ENCODE measurements at regions not wholly inside any gene's neighbourhood (a gene's known extent, or its start where the extent isn't known, plus 50 kb on each side); places are given as distances from the start of the nearest gene placed in this dataset.
A peak's percentile ranks its signal among the peaks of the same experiment; 100 is the strongest.
"Not testable (repeated sequence)": the region's sequence is repeated elsewhere in the genome, so short reads cannot be mapped to it uniquely, and the experiment has no call there.

GRCh38 chr17:61539728-61540127, 51.3 kb downstream of the NACA2 start:
- H3K4me1 ChIP-seq; H3K36me3 ChIP-seq; H3K4me3 ChIP-seq; H3K27me3 ChIP-seq; DNase-seq; ATAC-seq; H3K27ac ChIP-seq; intact Hi-C loops (cut with DNase I): not testable (repeated sequence)
- 91 to 97% (median 95%) methylated on average over 2 of the region's 2 CpGs for WGBS, 4 donors
- peaks cover 0 to 28% (median 6%) of the 10 kb centered on the region in 12 donors for H3K9me3 ChIP-seq

- intact Hi-C loops (cut with DNase I), result no loop called here
- Histone ChIP-seq H3K36me3 (no peaks in the 10 kb centered on the region), H3K9me3 (peaks cover 0 to 28% (median 6%) of the 10 kb centered on the region in 12 donors), H3K27me3 (peaks cover 0 to 4% (median 0%) of the 10 kb centered on the region in 9 donors), H3K4me3 (no peak overlapping the region), H3K4me1 (no peaks in the 10 kb centered on the region), H3K27ac (no peak overlapping the region)
- ATAC-seq (no peak), DNase-seq (no peak)
- TF ChIP-seq POLR2A (IDR thresholded peaks at IDR 0.05) (no peak), CTCF (IDR thresholded peaks at IDR 0.05) (no peak)
These were observed 52.5 kb downstream of the NACA2 start for GRCh38 chr17:61538480-61538879.

GRCh38 chr17:61537264-61537771, 53.7 kb downstream of the NACA2 start:
- Histone ChIP-seq H3K9me3 (peaks cover 0 to 28% (median 6%) of the 10 kb centered on the region in 12 donors), H3K4me1 (no peaks in the 10 kb centered on the region), H3K36me3 (no peaks in the 10 kb centered on the region), H3K4me3 (no peak overlapping the region), H3K27ac (no peak overlapping the region), H3K27me3 (peaks cover 0 to 4% (median 0%) of the 10 kb centered on the region in 9 donors)
- DNase-seq (no peak), ATAC-seq (no peak)
- TF ChIP-seq POLR2A (IDR thresholded peaks at IDR 0.05), result no peak
- TF ChIP-seq CTCF (IDR thresholded peaks at IDR 0.05), result no peak
- intact Hi-C loops (cut with DNase I), result no loop called here
- 83 to 90% (median 88%) methylated on average over 8 of the region's 8 CpGs for WGBS, 4 donors

GRCh38 chr17:61536422-61536955, 54.5 kb downstream of the NACA2 start:
- peak overlapping the region in 2 of 12 donors; percentile 22 to 26 for H3K4me3 ChIP-seq
- ATAC-seq (no peak), DNase-seq (no peak)
- intact Hi-C loops (cut with DNase I), result no loop called here
- no peaks in the 10 kb centered on the region for H3K36me3 ChIP-seq
- no peak overlapping the region for H3K27ac ChIP-seq
- H3K27me3 ChIP-seq, result peaks cover 0 to 4% (median 0%) of the 10 kb centered on the region in 9 donors
- H3K4me1 ChIP-seq, result no peaks in the 10 kb centered on the region
- no peak for TF ChIP-seq CTCF (IDR thresholded peaks at IDR 0.05)
- no peak for TF ChIP-seq POLR2A (IDR thresholded peaks at IDR 0.05)
- H3K9me3 ChIP-seq, result peaks cover 0 to 20% (median 3%) of the 10 kb centered on the region in 12 donors
- WGBS, 4 donors, result 63 to 79% (median 76%) methylated on average over 5 of the region's 5 CpGs
